ENCODE measurements at regions not wholly inside any gene's neighbourhood (a gene's known extent, or its start where the extent isn't known, plus 50 kb on each side); places are given as distances from the start of the nearest gene placed in this dataset.

- H3K36me3 ChIP-seq = no peaks in the 10 kb centered on the region
- H3K9me3 ChIP-seq = no peaks in the 10 kb centered on the region
- H3K4me3 ChIP-seq = no peak overlapping the region
- H3K4me1 ChIP-seq (replicated peaks) = no peaks in the 10 kb centered on the region
- intact Hi-C loops (cut with DNase I) = no loop called here
- 74% methylated on average over 1 of the region's 1 CpG for WGBS
- TF ChIP-seq POLR2AphosphoS5 (IDR thresholded peaks at IDR 0.05) = no peak
- no peak for TF ChIP-seq CTCF (IDR thresholded peaks at IDR 0.05)
- TF ChIP-seq POLR2A (IDR thresholded peaks at IDR 0.05) = no peak
- DNase-seq (ENCODE audit: low spot score) = no peak
- H3K27ac ChIP-seq = no peak overlapping the region
- no peaks in the 10 kb centered on the region for H3K27me3 ChIP-seq (replicated peaks; ENCODE audit: insufficient read depth)
Measured at GRCh38 chr6:67896476-67896875, 738.6 kb upstream of the ADGRB3 start.

- Histone ChIP-seq H3K27ac (no peak overlapping the region), H3K4me3 (no peak overlapping the region), H3K27me3 (replicated peaks; ENCODE audit: insufficient read depth) (no peaks in the 10 kb centered on the region), H3K36me3 (no peaks in the 10 kb centered on the region), H3K9me3 (no peaks in the 10 kb centered on the region), H3K4me1 (replicated peaks) (no peaks in the 10 kb centered on the region)
- no peak for TF ChIP-seq POLR2A (IDR thresholded peaks at IDR 0.05)
- TF ChIP-seq POLR2AphosphoS5 (IDR thresholded peaks at IDR 0.05) = no peak
- TF ChIP-seq CTCF (IDR thresholded peaks at IDR 0.05) = no peak
- intact Hi-C loops (cut with DNase I) = no loop called here
- 46% methylated on average over 2 of the region's 2 CpGs for WGBS
- DNase-seq (ENCODE audit: low spot score) = no peak
Measured at GRCh38 chr6:67889682-67889995, 745.4 kb upstream of the ADGRB3 start.

GRCh38 chr6:67888886-67889681, 746.0 kb upstream of the ADGRB3 start:
- WGBS = 80% methylated on average over 21 of the region's 21 CpGs
- H3K9me3 ChIP-seq = no peaks in the 10 kb centered on the region
- H3K27ac ChIP-seq = no peak overlapping the region
- intact Hi-C loops (cut with DNase I) = no loop called here
- no peak for DNase-seq (ENCODE audit: low spot score)
- TF ChIP-seq CTCF (IDR thresholded peaks at IDR 0.05) (no peak), POLR2AphosphoS5 (IDR thresholded peaks at IDR 0.05) (no peak), POLR2A (IDR thresholded peaks at IDR 0.05) (no peak)
- no peaks in the 10 kb centered on the region for H3K27me3 ChIP-seq (replicated peaks; ENCODE audit: insufficient read depth)
- no peak overlapping the region for H3K4me3 ChIP-seq
- no peaks in the 10 kb centered on the region for H3K36me3 ChIP-seq
- no peaks in the 10 kb centered on the region for H3K4me1 ChIP-seq (replicated peaks)

- Histone ChIP-seq H3K27me3 (replicated peaks; ENCODE audit: insufficient read depth) (no peaks in the 10 kb centered on the region), H3K9me3 (no peaks in the 10 kb centered on the region), H3K27ac (no peak overlapping the region), H3K4me3 (no peak overlapping the region), H3K4me1 (replicated peaks) (no peaks in the 10 kb centered on the region), H3K36me3 (no peaks in the 10 kb centered on the region)
- intact Hi-C loops (cut with DNase I) = no loop called here
- TF ChIP-seq POLR2A (IDR thresholded peaks at IDR 0.05) (no peak), POLR2AphosphoS5 (IDR thresholded peaks at IDR 0.05) (no peak), CTCF (IDR thresholded peaks at IDR 0.05) (no peak)
- WGBS = 86% methylated on average over 9 of the region's 9 CpGs
- DNase-seq (ENCODE audit: low spot score) = no peak
Measured at GRCh38 chr6:67888546-67888885, 746.6 kb upstream of the ADGRB3 start.

GRCh38 chr6:67887747-67888545, 747.1 kb upstream of the ADGRB3 start:
- 94% methylated on average over 17 of the region's 17 CpGs for WGBS
- Histone ChIP-seq H3K9me3 (no peaks in the 10 kb centered on the region), H3K36me3 (no peaks in the 10 kb centered on the region), H3K4me3 (no peak overlapping the region), H3K4me1 (replicated peaks) (no peaks in the 10 kb centered on the region), H3K27ac (no peak overlapping the region), H3K27me3 (replicated peaks; ENCODE audit: insufficient read depth) (no peaks in the 10 kb centered on the region)
- intact Hi-C loops (cut with DNase I) = no loop called here
- TF ChIP-seq POLR2AphosphoS5 (IDR thresholded peaks at IDR 0.05) = no peak
- no peak for TF ChIP-seq CTCF (IDR thresholded peaks at IDR 0.05)
- no peak for TF ChIP-seq POLR2A (IDR thresholded peaks at IDR 0.05)
- DNase-seq (ENCODE audit: low spot score) = no peak

All from prostate gland (tissue), 2 donors.